Heart right ventricle (tissue), 16 donors: ENCODE measurements at regions not wholly inside any gene's neighbourhood (a gene's known extent, or its start where the extent isn't known, plus 50 kb on each side); places are given as distances from the start of the nearest gene placed in this dataset.
A peak's percentile ranks its signal among the peaks of the same experiment; 100 is the strongest.

Source experiments
- ATAC-seq, 8 donors: fragments of 200-7000 bp; cut with Tn5 transposase; one replicate each; pipeline ENCODE4 v1.9.1; 2020; ENCODE audit warnings: mild to moderate bottlenecking in 8 of 8, moderate library complexity in 8 of 8, moderate number of reproducible peaks in 1 of 8
- DNase-seq, 2 donors: peaks; one replicate each; pipeline ENCODE4 v3.0.0-alpha.2; 2020
- H3K27ac ChIP-seq, 10 donors: fragments of 200-600 bp; sonication (generic) in 2 of 10; one replicate each; pipeline versions ENCODE4 v1.5.0 to v1.8.0; 2020 to 2022; ENCODE audit warnings: mild to moderate bottlenecking in 3 of 10
- H3K27me3 ChIP-seq, 7 donors: fragments of 200-600 bp; one replicate each; pipeline ENCODE4 v1.8.0; 2021 to 2022; ENCODE audit warnings: mild to moderate bottlenecking in 2 of 7
- H3K36me3 ChIP-seq, 9 donors: fragments of 200-600 bp; sonication (generic) in 1 of 9; one replicate each; pipeline versions ENCODE4 v1.5.0 to v1.8.0; 2020 to 2022; ENCODE audit warnings: mild to moderate bottlenecking in 2 of 9
- H3K4me1 ChIP-seq, 9 donors: fragments of 200-600 bp; sonication (generic) in 1 of 9; one replicate each; pipeline versions ENCODE4 v1.5.0 to v1.8.0; 2020 to 2022; ENCODE audit warnings: mild to moderate bottlenecking in 4 of 9
- H3K4me3 ChIP-seq, 10 donors: fragments of 200-600 bp; sonication (generic) in 2 of 10; one replicate each; pipeline versions ENCODE4 v1.5.0 to v1.8.0; 2020 to 2022; ENCODE audit warnings: mild to moderate bottlenecking in 7 of 10, moderate library complexity in 2 of 10
- H3K9me3 ChIP-seq, 11 donors: fragments of 200-600 bp in 10 of 11; sonication (generic) in 2 of 11; one replicate each; pipeline versions ENCODE4 v1.5.0 to v1.8.0; 2013 to 2022; ENCODE audit warnings: mild to moderate bottlenecking in 2 of 11, control low read depth in 1 of 11, moderate library complexity in 1 of 11
- CTCF ChIP-seq, 9 donors: fragments of 200-600 bp; sonication (generic) in 2 of 9; IDR thresholded peaks; one replicate each; pipeline versions ENCODE4 v1.5.0 to v1.8.0; 2021 to 2022; ENCODE audit warnings: antibody characterized with exemption in 9 of 9, mild to moderate bottlenecking in 5 of 9, moderate library complexity in 1 of 9
- WGBS, 2 donors: extraction: QIAGEN DNeasy Blood & Tissue Kit; methylation state at CpG; one replicate each; pipeline ENCODE4 v1.1.7; 2013; ENCODE audit warnings: inconsistent platforms in 1 of 2; 5-methylcytosine and 5-hydroxymethylcytosine counted together
- intact Hi-C, 10 donors: fragments of 100-400 bp; cut with DNase I; formaldehyde crosslinking; loops; one replicate each; pipeline versions ENCODE4 v1.11.1 to v1.14.2; 2022
- donor health status: Arrhythmogenic right ventricular cardiomyopathy.
- donor health status: ischemic (EF 13 %, LVEDD 7.1; RV severe dilation, severe dysfunction).
- donor health status: healthy with polysubstance abuse.
- donor health status: DM: no; HTN: yes; CAD: no.
- donor health status: DM: no; HTN: no; CAD: no.
- donor health status: ischemic (EF 25% LVEDD 6.9; RV normal size, moderate dysfunction).
- donor health status: ischemic (EF 25% LVEDD 5.7; RV mildly dilated, moderate dysfunction).
- donor health status: healthy.
- donor health status: DM: yes; HTN: yes; CAD: no.
- donor health status: Ischemic cardiomyopathy.
- donor health status: ischemic (EF 35%, LVEDD 5.7; RV mildly dilated, moderate dysfunction).
- donor health status: nonischemic (EF 11% LVEDD 7.7; RV severe dilation, severe dysfunction).
- donor health status: DM: yes; HTN: yes; CAD: no.
- donor health status: PGD.
- donor health status: ischemic (EF 29% LVEDD 5.4; RV normal size, mild dysfunction).
- donor health status: nonischemic (EF 23%, LVEDD 6.1; RV moderate dilation, normal function).

GRCh38 chr7:138316421-138317043 lies 143.5 kb upstream of the TRIM24 start:
- DNase-seq (no peak), ATAC-seq (no peak)
- H3K9me3 ChIP-seq, result peaks cover 0 to 10% (median 0%) of the 10 kb centered on the region in 11 donors
- no peak for TF ChIP-seq CTCF (IDR thresholded peaks at IDR 0.05)
- H3K4me1 ChIP-seq, result no peaks in the 10 kb centered on the region
- 79 to 84% methylated on average over 4 of the region's 4 CpGs for WGBS, 2 donors
- intact Hi-C loops, result no loop called here
- no peaks in the 10 kb centered on the region for H3K36me3 ChIP-seq
- no peaks in the 10 kb centered on the region for H3K27me3 ChIP-seq
- H3K4me3 ChIP-seq, result no peak overlapping the region
- no peak overlapping the region for H3K27ac ChIP-seq

DNA sequence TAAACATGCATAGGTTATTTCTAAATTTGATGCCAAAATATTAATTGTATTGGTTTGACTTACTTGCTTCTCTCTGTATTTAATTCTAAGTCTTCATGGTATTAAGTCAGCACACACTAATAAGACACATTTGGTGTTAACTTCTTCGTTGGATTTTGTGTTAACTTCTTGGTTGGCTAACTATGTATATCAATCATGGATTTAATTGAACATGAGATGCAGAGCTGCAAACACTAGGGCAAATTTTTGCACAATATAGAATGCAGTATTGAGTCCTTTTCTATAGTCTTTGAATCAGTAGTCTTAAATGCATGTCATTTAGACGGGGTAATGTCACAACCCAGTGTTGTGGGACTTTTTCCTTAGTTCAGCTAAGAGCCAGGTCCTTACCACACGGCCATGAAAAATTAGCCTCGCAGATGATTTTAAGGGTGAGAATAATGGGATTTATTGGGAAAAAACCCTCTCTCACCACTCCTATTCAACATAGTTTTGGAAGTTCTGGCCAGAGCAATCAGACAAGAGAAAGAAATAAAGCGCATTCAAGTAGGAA lies 142.9 kb upstream of the TRIM24 start:
- Histone ChIP-seq H3K4me3 (no peak overlapping the region), H3K4me1 (no peaks in the 10 kb centered on the region), H3K9me3 (peaks cover 0 to 10% (median 0%) of the 10 kb centered on the region in 11 donors), H3K27me3 (no peaks in the 10 kb centered on the region), H3K36me3 (no peaks in the 10 kb centered on the region), H3K27ac (no peak overlapping the region)
- intact Hi-C loops, result no loop called here
- 88 to 92% methylated on average over 5 of the region's 5 CpGs for WGBS, 2 donors
- ATAC-seq (no peak), DNase-seq (no peak)
- no peak for TF ChIP-seq CTCF (IDR thresholded peaks at IDR 0.05)

DNA sequence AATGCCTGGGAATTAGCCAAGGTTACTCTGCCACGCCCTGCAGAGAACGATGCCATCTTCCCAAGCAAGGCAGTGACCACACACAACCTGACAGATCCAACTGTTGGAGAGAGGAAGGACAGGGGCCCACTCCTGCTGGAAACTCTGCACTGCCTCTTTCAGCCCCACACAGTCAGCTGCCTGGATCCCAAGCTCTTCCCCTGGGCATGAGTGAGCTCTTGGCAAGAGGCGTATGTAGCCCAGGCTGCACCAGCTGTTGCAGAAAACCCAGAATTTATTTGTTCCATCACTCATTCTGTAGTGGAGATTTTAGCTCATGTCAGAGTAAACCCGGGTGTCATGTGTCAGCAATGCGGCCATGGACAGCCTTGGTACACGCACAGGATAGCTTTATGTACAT lies 135.1 kb upstream of the TRIM24 start:
- Histone ChIP-seq H3K4me3 (no peak overlapping the region), H3K27ac (no peak overlapping the region), H3K4me1 (no peaks in the 10 kb centered on the region), H3K9me3 (peaks cover 0 to 34% (median 4%) of the 10 kb centered on the region in 11 donors), H3K36me3 (no peaks in the 10 kb centered on the region), H3K27me3 (no peaks in the 10 kb centered on the region)
- 75 to 76% methylated on average over 6 of the region's 6 CpGs for WGBS, 2 donors
- ATAC-seq (peak in 1 of 8 donors; percentile 44), DNase-seq (no peak)
- no peak for TF ChIP-seq CTCF (IDR thresholded peaks at IDR 0.05)
- intact Hi-C loops, result no loop called here

GRCh38 chr7:138325434-138325833 lies 134.6 kb upstream of the TRIM24 start:
- intact Hi-C loops, result no loop called here
- no peaks in the 10 kb centered on the region for H3K36me3 ChIP-seq
- TF ChIP-seq CTCF (IDR thresholded peaks at IDR 0.05), result no peak
- H3K9me3 ChIP-seq, result peaks cover 0 to 36% (median 4%) of the 10 kb centered on the region in 11 donors
- H3K4me3 ChIP-seq, result no peak overlapping the region
- ATAC-seq (no peak), DNase-seq (no peak)
- H3K27ac ChIP-seq, result no peak overlapping the region
- no peaks in the 10 kb centered on the region for H3K27me3 ChIP-seq
- WGBS, 2 donors, result 93 to 94% methylated on average over 4 of the region's 4 CpGs
- no peaks in the 10 kb centered on the region for H3K4me1 ChIP-seq
